ENCODE measurements at regions not wholly inside any gene's neighbourhood (a gene's known extent, or its start where the extent isn't known, plus 50 kb on each side); places are given as distances from the start of the nearest gene placed in this dataset.

GRCh38 chr13:82136880-82137279 lies 1745.4 kb downstream of the SLITRK1 start:
- H3K4me3 ChIP-seq (ENCODE audit: low read length) = no peak overlapping the region
- no peak for DNase-seq (ENCODE audit: low read depth)
- TF ChIP-seq, protein P1, sequence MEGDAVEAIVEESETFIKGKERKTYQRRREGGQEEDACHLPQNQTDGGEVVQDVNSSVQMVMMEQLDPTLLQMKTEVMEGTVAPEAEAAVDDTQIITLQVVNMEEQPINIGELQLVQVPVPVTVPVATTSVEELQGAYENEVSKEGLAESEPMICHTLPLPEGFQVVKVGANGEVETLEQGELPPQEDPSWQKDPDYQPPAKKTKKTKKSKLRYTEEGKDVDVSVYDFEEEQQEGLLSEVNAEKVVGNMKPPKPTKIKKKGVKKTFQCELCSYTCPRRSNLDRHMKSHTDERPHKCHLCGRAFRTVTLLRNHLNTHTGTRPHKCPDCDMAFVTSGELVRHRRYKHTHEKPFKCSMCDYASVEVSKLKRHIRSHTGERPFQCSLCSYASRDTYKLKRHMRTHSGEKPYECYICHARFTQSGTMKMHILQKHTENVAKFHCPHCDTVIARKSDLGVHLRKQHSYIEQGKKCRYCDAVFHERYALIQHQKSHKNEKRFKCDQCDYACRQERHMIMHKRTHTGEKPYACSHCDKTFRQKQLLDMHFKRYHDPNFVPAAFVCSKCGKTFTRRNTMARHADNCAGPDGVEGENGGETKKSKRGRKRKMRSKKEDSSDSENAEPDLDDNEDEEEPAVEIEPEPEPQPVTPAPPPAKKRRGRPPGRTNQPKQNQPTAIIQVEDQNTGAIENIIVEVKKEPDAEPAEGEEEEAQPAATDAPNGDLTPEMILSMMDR (conservative IDR thresholded peaks at IDR 0.05; ENCODE audit: low read length) = no peak

GRCh38 chr13:82129281-82129680 lies 1753.0 kb downstream of the SLITRK1 start:
- TF ChIP-seq, protein P1 (conservative IDR thresholded peaks at IDR 0.05; ENCODE audit: low read length) = no peak

DNA sequence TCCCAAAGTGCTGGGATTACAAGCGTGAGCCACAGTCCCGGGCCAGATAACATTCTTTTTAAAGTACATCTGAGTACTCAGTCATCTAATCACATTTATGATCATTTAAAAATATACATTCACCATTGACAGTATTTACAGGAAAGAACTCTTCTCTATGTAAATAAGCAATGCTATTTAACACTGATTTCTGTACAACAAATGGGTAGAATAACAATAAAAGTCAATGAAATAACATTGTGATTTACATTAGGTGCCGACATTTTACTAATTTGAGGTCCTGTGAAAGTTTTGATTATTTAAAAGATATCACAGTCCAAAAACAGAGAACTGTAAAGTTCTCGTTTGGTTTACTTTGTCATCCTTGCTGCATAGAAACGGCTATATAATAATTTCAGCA lies 1763.7 kb downstream of the SLITRK1 start:
- H3K4me3 ChIP-seq (ENCODE audit: low read length) = no peak overlapping the region
- TF ChIP-seq, protein P1 (conservative IDR thresholded peaks at IDR 0.05; ENCODE audit: low read length) = no peak

More at GRCh38 chr13:82129281-82129680, 1753.0 kb downstream of the SLITRK1 start:
- H3K4me3 ChIP-seq (ENCODE audit: low read length) = no peak overlapping the region
- no peak for DNase-seq (ENCODE audit: low read depth)

GRCh38 chr13:82116422-82116989 lies 1765.8 kb downstream of the SLITRK1 start:
- no peak overlapping the region for H3K4me3 ChIP-seq (ENCODE audit: low read length)
- DNase-seq (ENCODE audit: low read depth) = no peak
- TF ChIP-seq, protein P1 (conservative IDR thresholded peaks at IDR 0.05; ENCODE audit: low read length) = no peak

More for the DNA sequence above, 1763.7 kb downstream of the SLITRK1 start:
- no peak for DNase-seq (ENCODE audit: low read depth)

GRCh38 chr13:82115391-82115790 lies 1766.9 kb downstream of the SLITRK1 start:
- DNase-seq (ENCODE audit: low read depth) = no peak
- no peak overlapping the region for H3K4me3 ChIP-seq (ENCODE audit: low read length)
- TF ChIP-seq, protein P1 (conservative IDR thresholded peaks at IDR 0.05; ENCODE audit: low read length) = no peak

DNA sequence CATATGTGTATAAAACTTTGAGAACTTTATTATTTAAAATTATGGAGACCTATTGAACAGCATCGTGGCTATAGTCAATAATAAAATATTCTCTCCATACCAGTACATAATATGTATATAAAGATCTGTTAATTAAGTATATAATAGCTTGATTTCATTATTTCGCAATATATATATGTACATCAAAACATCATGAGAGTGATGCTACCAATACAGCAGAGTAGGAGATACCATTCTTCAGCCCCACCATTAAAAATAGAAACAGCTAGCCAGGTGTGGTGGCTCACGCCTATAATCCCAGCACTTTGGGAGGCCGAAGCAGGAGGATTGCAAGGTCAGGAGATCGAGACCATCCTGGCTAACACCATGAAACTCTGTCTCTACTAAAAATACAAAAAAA lies 1755.3 kb upstream of the SPRY2 start:
- no peak for DNase-seq (ENCODE audit: low read depth)
- no peak overlapping the region for H3K4me3 ChIP-seq (ENCODE audit: low read length)
- TF ChIP-seq, protein P1 (conservative IDR thresholded peaks at IDR 0.05; ENCODE audit: low read length) = no peak

GRCh38 chr13:82092312-82092711 lies 1751.4 kb upstream of the SPRY2 start:
- DNase-seq (ENCODE audit: low read depth) = no peak
- TF ChIP-seq, protein P1 (conservative IDR thresholded peaks at IDR 0.05; ENCODE audit: low read length) = no peak
- no peak overlapping the region for H3K4me3 ChIP-seq (ENCODE audit: low read length)

Measured in AG10803 (cell line).